ENCODE measurements at regions not wholly inside any gene's neighbourhood (a gene's known extent, or its start where the extent isn't known, plus 50 kb on each side); places are given as distances from the start of the nearest gene placed in this dataset.
"Not testable (repeated sequence)": the region's sequence is repeated elsewhere in the genome, so short reads cannot be mapped to it uniquely, and the experiment has no call there.

DNA sequence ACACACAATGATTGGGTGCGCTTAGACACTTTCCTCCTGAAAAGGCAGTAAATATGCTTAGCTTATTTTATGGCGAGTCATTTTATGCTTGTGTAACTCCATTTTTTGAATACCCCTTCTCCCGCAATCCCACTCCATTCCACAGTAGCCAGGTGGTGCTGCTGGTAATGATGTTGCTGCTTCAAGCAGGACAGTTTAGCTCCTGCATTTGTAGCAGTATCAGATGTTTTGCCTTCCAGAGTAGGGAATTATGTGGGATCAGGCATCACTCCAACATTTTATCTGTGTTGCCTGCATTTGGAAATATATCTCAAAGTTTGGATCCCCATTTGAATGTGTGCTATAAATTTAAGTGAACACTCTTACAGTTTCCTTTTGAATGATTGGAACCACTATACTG lies 302.1 kb upstream of the SGO1 start:
- no peak for DNase-seq (ENCODE audit: low read depth in 2 of 2)

DNA sequence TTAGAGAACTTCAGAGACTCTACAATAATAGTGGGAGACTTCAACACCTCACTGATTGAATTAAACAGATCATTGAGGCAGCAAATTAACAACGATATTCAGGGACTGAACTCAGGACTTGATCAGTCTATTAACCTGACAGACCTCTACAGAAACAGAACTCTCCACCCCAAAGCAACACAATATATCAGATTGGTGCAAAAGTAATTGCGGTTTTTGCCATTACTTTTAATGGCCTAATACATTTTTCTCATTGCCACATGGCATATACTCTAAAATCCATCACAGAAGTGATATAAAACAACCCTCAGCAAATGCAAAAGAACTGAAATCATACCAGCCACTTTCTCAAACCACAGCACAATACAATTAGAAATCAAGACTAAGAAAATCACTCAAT lies 298.1 kb upstream of the SGO1 start:
- DNase-seq (ENCODE audit: low read depth in 2 of 2): no peak

DNA sequence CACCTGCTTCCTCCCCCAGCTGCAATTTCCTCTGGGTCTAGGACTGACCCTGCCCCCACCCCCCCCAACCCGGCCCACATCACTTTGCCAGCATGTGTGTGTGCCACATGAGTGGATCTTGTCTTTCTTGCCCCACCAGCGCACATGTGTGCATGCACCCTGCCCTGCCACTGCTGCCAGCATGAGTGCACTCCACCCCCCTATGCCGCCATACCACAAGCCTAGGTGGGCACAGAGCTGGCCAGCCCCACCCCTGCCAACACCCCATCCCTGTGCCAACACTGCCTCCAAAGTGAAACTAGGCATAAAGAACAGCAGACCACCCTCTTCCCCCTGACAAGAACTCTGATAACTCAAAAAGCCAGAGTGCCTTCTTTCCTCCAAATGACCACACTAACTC lies 296.3 kb upstream of the SGO1 start:
- no peak for DNase-seq (ENCODE audit: low read depth in 2 of 2)

DNA sequence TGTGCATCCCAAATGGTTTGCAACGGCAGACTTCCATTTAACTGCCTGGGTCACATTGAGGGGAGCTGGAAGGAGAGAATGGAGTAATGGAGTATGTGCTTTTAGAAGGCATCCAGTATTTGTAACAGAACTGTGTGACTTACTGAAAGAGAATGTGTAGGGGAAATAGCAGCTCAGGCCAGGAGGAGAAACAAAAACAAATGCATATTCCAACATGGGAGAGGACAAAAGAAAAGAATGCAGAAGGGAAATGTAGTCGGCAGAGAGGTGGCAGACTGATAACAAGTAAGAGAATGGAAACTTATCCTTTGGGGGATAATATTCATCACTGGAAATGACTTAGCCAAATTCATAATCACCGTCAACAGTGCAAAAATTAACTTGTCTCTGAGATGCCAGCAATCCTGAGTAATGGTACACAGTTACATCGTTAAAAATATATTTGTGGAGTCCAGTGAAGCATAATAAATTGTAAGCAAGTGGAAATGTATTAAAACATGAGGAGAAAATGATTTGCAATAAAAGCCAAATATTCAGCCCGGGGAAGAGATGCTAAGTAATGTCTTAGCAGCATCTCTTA lies 294.9 kb upstream of the SGO1 start:
- no peak for DNase-seq (ENCODE audit: low read depth in 2 of 2)

DNA sequence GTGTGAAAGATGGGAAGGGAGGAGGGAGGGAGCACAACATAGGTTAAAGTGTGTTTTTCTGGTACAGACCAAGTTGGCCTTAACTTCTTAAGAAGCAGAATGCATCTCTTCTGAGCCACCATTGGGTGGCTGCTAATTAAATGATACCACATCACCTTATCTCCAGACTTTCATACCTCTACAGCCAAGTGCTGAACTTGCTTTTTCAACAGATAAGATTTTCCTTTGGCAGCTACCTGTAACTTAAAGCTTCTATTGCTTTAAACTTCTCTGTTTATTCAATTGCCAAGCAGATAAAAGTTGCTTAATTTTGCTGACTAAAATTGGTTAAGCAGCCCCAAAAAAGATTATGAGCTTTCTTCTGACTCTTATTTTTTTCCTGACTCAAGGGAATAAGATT lies 292.4 kb upstream of the SGO1 start:
- no peak for DNase-seq (ENCODE audit: low read depth in 2 of 2)

DNA sequence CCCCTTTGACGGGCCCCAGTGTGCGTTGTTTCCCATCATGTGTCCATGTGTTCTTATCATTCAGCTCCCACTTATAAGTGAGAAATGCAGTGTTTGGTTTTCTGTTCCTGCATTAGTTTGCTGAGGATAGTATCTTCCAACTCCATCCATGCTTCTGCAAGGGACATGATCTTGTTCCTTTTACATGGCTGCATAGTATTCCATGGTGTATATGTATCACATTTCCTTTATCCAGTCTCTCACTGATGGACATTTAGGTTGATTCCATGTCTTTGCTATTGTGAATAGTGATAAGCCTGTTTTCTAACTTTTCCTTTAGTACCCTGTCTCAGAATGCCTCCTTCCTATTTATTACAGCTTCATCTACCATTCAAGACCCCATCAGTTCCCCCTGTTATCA lies 278.2 kb upstream of the SGO1 start:
- DNase-seq (ENCODE audit: low read depth in 2 of 2): not testable (repeated sequence)

DNA sequence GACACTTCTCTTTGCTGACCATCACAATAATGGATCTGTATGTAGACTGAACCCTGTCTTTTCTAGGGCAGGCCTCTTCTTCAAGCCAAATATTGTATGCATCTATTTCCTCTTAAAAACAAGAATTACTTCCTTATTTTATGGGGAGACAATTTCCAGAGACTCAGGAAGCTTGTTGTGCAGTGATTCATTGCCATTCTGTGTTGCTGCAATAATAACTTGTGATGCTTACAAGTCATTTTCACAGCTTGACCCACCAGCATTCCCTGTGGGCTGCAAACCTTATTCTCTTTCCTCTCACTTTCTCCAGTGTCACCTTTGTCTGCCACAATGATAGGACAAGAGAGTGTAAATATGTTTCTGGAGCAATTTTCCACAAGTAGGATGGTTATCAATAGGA lies 276.7 kb upstream of the SGO1 start:
- DNase-seq (ENCODE audit: low read depth in 2 of 2): no peak

DNA sequence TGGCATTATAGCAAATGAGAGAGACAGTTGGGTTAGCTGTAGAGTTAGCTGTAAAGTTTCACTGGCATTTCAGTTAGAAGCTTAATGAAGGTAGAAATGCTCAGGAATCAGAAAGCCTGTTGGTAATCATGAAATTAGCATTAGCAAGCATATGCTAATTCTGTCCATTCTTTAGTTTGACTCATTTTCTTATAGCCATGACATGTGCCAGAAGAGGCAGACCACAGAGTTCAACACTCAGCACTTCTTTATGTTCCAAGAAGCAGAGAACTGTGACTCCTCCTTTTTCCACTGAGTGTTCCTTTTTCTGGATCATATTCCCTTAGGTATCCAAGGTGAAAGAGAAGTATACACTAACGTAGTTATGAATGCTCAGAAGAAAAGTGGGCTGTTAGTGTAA lies 276.2 kb upstream of the SGO1 start:
- no peak for DNase-seq (ENCODE audit: low read depth in 2 of 2)

DNA sequence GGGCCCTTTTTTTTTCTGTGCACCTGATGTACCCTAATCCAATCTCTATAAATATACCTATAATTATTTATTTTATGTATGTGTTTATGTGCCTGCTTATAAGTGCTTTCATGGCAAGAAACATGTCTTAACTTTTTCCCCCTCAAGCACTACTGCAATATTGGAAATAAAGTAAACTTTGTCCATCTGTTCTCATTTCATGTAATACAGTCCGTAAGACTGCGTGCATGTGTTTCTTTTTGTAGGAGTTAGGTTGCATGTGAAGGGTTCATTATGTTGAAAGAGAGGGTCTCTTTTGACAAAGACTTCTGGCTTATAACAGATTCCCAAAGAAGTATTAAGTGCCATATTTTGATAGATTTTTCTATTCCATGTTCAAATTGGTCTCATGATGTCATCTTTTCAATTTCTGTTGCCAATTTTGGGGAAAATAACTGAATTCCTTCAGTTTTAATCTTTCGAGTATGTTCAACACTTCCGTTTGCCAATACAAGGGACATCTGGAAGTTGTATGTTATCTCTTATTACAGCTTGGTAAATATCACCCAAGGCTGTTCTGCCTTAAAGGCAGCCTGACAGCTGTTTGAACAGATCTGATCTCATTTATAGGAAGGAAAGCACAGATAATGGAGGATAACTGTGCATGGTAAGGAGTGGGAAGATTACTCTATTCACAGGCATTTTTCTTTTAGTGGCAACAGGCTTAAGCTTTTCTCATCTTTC lies 273.1 kb upstream of the SGO1 start:
- DNase-seq (ENCODE audit: low read depth in 2 of 2): no peak

DNA sequence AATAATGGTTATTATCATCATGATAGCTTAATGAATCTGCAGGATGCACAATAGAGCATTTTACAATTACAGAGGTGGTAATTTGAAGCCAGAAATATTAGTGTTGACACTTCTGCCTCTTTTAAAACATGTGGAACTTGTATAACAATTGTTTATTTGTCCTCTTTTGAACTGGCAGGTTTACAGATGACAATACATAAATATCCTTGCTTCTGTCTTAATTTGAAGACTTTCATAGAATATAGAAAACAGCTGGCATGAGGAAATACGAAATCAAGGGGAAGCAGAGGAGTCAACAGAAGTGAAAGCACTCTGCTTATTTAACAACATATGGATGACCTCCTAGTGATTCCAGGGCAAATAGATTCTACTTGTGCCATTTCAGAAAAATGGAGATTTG lies 270.5 kb upstream of the SGO1 start:
- DNase-seq (ENCODE audit: low read depth in 2 of 2): no peak

DNA sequence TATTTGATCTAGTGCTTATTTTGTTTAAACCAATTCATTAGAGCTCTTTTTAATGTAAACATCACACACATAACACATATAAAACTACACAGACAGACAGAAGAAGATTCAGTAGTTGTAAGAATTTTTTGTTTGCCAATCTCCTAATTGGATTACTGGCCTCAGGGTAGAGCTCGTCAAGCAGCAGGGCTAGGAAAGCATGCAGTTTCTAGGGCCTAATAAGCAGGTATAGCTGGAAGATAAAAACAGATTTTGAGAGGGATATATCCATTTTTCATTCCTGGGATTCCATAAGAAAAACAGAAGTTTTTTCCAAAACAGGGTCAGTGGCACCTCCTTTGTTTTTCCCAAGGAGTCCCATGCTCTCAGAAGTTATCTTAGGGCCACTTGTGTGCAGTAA lies 265.2 kb upstream of the SGO1 start:
- DNase-seq (ENCODE audit: low read depth in 2 of 2): no peak

DNA sequence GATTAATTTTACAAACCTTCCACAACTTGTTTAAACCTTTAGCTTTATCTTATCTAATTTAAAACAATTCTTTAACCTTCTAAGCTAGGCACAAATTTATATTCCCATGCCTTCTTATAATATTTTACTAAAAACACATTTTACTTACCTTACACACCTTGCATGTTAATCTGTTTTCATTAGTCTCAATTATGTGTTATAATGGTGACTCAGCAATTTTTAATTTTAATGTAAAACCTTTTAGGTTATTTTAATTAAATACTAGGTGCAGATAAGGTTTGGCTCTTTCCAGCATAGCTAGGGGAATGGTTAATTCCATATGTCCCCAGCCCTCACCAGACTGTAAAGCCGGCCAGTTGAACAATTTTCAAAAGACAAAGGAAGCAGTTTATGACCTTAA lies 264.6 kb upstream of the SGO1 start:
- no peak for DNase-seq (ENCODE audit: low read depth in 2 of 2)

DNA sequence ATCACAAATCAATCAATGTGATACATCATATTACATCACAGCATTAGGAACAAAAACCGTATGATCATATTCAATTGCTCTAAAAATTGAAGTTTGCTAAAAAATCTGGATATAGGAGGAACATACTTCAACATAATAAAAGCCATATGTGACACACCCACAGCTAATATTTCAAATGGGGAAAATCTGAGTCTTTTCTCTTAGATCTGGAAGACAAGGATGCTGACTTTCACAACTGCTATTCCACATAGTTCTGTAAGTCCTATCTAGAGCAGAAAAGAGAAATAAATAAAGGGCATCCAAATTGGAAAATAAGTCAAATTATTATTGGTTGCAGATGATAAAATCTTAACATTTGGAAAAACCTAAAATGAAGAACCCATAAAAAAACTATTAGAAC lies 256.8 kb upstream of the SGO1 start:
- DNase-seq (ENCODE audit: low read depth in 2 of 2): no peak

DNA sequence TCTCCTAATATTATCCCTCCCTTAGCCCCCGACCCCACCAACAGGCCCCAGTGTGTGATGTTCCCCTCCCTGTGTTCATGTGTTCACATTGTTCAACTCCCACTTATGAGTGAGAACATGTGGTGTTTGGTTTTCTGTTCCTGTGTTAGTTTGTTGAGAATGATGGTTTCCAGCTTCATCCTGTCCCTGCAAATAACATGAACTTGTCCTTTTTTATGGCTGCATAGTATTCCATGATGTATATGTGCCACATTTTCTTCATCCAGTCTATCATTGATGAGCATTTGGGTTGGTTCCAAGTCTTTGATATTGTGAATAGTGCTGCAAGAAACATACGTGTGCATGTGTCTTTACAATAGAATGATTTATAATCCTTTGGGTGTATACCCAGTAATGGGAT lies 241.3 kb upstream of the SGO1 start:
- DNase-seq (ENCODE audit: low read depth in 2 of 2): not testable (repeated sequence)

DNA sequence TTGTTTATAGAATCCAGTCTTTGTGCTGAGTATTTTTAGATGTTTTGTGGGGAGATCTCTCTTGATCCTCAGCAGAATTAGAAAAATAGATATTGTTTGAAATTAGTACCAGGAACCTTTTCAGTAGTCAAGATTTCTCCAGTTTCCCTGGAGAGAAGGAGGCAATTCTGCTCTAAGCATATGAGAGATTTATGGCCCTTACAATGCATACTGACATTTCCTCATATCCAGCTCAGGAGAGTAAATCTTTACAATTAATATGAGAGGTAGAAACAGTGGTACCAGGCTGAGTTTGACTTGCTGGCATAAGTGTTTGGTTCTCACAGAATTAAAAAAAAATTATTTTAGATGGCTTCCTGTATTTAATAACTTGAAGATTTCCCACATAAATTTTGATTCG lies 239.1 kb upstream of the SGO1 start:
- DNase-seq (ENCODE audit: low read depth in 2 of 2): no peak

DNA sequence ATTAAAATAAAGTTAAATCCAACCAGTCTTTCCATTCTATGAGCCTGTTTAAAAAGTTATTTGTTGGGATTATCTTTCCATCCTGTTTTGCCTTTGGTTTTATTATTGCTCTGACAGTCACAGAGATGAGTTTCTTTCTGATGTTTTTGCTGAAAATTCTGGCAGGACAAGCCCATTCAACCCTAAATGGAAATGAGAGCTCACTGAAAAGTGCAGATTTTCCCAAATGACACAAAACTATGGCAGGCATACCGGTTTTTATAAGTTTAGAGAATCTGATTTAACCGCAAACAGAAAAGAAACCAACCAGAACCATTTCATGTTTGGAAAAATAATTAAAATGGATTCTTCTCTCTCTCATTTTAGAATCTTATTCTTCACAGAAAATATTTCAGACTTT lies 238.1 kb upstream of the SGO1 start:
- no peak for DNase-seq (ENCODE audit: low read depth in 2 of 2)

DNA sequence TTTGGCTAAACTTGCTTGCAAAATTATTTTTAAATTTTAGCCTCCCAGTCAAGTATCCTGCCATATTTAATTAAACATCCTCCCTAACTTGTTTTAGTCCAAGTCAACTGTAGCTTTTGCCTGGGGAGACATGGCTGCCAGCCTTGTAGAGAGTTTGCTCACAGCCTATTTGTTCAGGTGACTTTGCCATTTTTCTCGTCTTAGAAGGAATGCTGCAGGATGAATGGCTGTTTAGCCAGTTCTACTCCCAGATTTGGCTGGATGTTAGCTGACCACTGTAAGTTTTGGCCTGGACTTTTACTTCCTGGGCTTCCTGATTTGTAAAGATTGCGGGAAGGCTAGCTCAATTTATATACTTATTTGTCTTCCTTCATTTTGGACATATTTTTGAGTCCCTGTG lies 236.4 kb upstream of the SGO1 start:
- DNase-seq (ENCODE audit: low read depth in 2 of 2): no peak

DNA sequence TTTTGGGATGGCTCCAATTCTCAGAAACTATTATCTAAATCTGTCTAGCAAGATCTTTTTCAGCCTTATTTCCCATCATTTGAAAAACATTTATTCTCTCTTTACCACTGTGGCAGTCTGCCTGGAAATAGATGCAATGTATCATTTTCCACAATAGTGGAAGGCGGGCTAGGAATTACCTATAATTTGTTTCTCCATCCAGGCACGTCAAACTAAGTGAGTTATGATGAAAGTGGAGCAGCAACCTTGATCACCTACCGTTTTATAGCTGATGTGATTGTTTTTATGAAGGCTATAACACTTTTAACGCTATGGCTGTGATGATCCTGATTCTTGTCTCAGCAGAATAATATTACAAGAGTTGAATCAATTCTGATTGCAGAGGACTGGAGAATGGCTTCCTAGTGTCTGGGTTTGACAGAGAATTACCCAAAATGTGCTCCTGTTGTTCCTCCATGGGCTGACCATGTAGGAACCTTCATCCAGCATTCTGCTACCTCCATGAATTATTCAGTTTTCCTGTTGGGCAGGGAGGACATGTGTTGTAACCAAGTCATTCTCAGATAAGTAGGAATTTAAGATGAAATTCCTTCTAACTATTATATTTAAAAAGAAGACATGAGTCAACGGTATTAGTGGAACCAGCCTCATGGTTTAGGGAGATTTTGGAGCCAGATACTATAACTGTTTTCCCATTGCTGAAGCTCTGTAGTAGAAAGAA lies 231.5 kb upstream of the SGO1 start:
- DNase-seq (ENCODE audit: low read depth in 2 of 2): no peak

DNA sequence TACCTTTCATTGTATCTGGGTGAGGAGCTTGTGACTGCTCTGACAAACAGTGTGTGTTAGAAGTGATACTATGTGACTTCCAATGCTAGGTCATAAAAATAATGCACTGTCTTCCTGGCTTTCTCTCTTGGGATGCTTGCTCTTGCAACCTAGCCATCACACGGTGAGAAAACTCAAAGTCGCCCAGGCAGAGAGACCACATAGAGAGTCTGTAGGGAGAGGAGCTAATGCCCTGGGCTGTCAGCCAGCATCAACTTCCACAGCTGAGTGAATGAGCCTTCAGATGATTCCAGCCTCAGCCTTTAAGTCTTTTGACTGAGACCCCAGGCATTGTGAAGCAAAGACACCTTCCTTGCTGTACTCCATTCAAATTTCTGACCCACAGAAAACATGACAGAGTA lies 220.6 kb upstream of the SGO1 start:
- DNase-seq (ENCODE audit: low read depth in 2 of 2): no peak

DNA sequence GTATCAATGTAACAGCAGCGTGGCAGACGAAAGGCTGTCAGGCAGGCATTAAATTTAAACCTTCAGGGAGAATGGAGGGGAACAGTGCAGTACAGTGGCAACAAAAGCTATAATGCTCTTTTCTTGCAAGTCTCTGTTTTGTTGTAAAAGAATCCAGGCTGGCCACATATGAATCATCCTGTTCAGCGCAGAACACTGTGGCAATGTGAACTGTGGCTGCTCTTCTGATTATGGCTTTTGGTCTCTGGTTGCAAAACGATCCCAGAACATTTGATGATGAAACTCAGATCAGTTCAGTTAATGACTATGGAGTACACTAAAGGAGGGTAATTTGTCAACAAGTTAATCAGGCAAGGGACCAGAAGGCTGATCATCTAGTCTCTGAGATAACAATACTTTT lies 219.7 kb upstream of the SGO1 start:
- no peak for DNase-seq (ENCODE audit: low read depth in 2 of 2)

DNA sequence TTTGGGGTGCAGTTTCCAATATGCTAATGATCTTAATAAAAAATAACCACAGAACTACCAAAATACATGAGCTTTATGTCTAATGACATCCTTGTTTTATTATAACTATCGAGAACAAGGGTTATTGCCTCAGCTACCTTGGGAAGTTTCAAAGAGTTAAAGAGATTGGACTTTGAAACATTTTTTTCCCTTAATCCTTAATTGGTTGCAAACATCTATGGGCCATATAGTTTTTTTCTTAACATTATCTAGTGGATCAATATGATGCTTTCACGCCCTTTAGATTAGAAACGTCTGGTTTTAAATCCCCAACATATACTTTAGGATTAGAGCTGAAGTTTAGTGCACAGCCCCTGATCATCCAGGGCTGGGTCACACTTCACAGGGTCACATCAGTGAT lies 219.2 kb upstream of the SGO1 start:
- no peak for DNase-seq (ENCODE audit: low read depth in 2 of 2)

DNA sequence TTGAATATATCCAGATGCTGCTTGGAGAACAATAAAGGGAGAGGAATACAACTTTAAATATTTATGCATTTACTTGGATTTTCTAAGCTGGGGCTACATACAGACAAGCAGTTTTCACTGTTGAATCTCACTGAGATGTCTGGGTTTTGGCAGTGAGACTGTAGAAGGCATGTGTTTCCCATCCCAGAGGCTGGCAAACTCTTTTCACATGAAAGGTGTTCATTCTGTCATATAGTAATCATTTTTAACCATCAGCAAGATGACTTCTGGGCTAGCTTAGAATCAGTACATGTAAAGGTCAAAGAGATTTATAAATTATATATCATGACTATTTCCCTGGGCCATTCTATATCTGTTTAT lies 218.7 kb upstream of the SGO1 start:
- DNase-seq (ENCODE audit: low read depth in 2 of 2): no peak

DNA sequence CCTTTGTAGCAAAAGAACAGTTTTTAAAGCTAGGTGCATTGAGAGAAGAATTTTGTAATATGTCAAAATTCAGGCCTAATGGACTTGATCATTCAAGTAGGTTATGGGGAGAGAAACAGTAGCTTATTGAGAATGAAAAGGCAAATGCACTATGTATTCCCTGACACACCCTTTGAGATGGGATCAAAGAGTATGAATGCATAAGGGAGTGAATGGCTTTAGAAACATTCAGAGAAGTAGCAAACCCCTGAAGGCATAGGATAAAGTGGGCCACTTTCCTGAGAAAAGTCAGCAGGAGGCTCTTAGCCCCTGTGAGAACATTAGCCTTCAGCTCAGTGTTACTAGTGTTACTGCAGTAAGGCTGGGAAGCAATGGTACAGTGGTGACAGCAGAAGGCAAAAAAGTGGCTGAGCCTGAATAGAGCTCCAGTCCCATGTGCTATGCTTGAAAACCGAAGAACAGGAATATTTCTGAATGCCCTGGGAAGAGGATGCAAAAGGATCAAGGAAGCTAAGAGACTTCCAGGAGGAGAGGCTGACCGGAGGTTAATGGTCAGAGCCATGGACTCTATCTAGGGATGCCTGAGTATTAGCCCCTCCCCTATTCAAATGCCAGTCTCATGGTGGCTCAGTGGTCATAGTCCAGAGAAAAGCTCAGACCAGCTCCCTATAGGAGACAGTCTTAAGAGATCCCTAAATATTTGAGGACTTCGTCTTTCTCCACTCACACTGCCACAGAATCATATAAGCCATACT lies 218.2 kb upstream of the SGO1 start:
- DNase-seq (ENCODE audit: low read depth in 2 of 2): no peak

Data from activated CD4-positive, alpha-beta T cell treated with anti-CD3 and anti-CD28 coated beads for 24 hours (primary cell).